GM12875 (cell line): ENCODE measurements at regions not wholly inside any gene's neighbourhood (a gene's known extent, or its start where the extent isn't known, plus 50 kb on each side); places are given as distances from the start of the nearest gene placed in this dataset.

Experiments
- H3K4me3 ChIP-seq: one replicate; pipeline ENCODE4 v1.5.1; 2011; ENCODE audit warnings: low read depth, low read length, control low read depth
- CTCF ChIP-seq: IDR thresholded peaks from 2 replicates; pipeline ENCODE4 v1.5.1; 2011; ENCODE audit warnings: low read depth, mild to moderate bottlenecking, control low read depth, inconsistent platforms, low read length, moderate library complexity, borderline replicate concordance; ENCODE audit not compliant: insufficient read depth

- no peak for TF ChIP-seq CTCF
- no peak overlapping the region for H3K4me3 ChIP-seq
Observed at GRCh38 chr2:21657445-21657844, 533.7 kb downstream of the TDRD15 start.

- no peak for TF ChIP-seq CTCF
- no peak overlapping the region for H3K4me3 ChIP-seq
Observed at GRCh38 chr2:21658269-21658668, 534.5 kb downstream of the TDRD15 start.

- TF ChIP-seq CTCF: no peak
- no peak overlapping the region for H3K4me3 ChIP-seq
Observed at GRCh38 chr2:21658907-21659477, 535.2 kb downstream of the TDRD15 start.

GRCh38 chr2:21664083-21664482 is 540.3 kb downstream of the TDRD15 start:
- no peak for TF ChIP-seq CTCF
- H3K4me3 ChIP-seq: no peak overlapping the region

- no peak for TF ChIP-seq CTCF
- no peak overlapping the region for H3K4me3 ChIP-seq
Observed at GRCh38 chr2:21667638-21668037, 543.9 kb downstream of the TDRD15 start.

- no peak overlapping the region for H3K4me3 ChIP-seq
- no peak for TF ChIP-seq CTCF
Observed at GRCh38 chr2:21668078-21668710, 544.4 kb downstream of the TDRD15 start.

GRCh38 chr2:21676041-21676440 is 552.3 kb downstream of the TDRD15 start:
- H3K4me3 ChIP-seq: no peak overlapping the region
- TF ChIP-seq CTCF: no peak
